Breast epithelium (tissue), 4 donors: ENCODE measurements at regions not wholly inside any gene's neighbourhood (a gene's known extent, or its start where the extent isn't known, plus 50 kb on each side); places are given as distances from the start of the nearest gene placed in this dataset.
"Not testable (repeated sequence)": the region's sequence is repeated elsewhere in the genome, so short reads cannot be mapped to it uniquely, and the experiment has no call there.

Experiments
- DNase-seq, 2 donors: peaks; one replicate each; pipeline ENCODE4 v3.0.0-alpha.2; 2019; ENCODE audit warnings: low spot score in 2 of 2
- H3K27ac ChIP-seq, 2 donors: fragments of 200-600 bp; sonication (generic) in 1 of 2; one replicate each; pipeline ENCODE4 v1.5.1; 2016 to 2019; ENCODE audit warnings: mild to moderate bottlenecking in 1 of 2
- H3K27me3 ChIP-seq, 2 donors: fragments of 200-600 bp; sonication (generic) in 1 of 2; one replicate each; pipeline versions ENCODE4 v1.5.1 to v1.6.0; 2017 to 2019; ENCODE audit warnings: control low read depth in 1 of 2, mild to moderate bottlenecking in 1 of 2
- H3K36me3 ChIP-seq: fragments of 200-600 bp; one replicate; pipeline ENCODE4 v1.5.1; 2019
- H3K4me1 ChIP-seq, 2 donors: fragments of 200-600 bp; sonication (generic); one replicate each; pipeline ENCODE4 v1.5.1; 2016 to 2019; ENCODE audit warnings: control low read depth in 1 of 2
- H3K4me3 ChIP-seq, 3 donors: fragments of 200-600 bp; sonication (generic); 1 replicate in 2 of 3; 2 replicates in 1 of 3; pipeline ENCODE4 v1.5.1; 2016 to 2019; ENCODE audit warnings: mild to moderate bottlenecking in 3 of 3, moderate library complexity in 2 of 3
- H3K9me3 ChIP-seq, 2 donors: fragments of 200-600 bp; sonication (generic) in 1 of 2; one replicate each; pipeline ENCODE4 v1.5.1; 2016 to 2019; ENCODE audit warnings: control low read depth in 1 of 2
- POLR2A ChIP-seq: fragments of 450-650 bp; IDR thresholded peaks from one replicate; pipeline ENCODE4 v1.6.1; 2016; ENCODE audit warnings: antibody characterized with exemption, mild to moderate bottlenecking, moderate library complexity
- POLR2AphosphoS5 ChIP-seq, 3 donors: sonication (generic); formaldehyde crosslinking; IDR thresholded peaks; one replicate each; pipeline ENCODE4 v1.6.1; 2017; ENCODE audit warnings: antibody characterized with exemption in 3 of 3
- intact Hi-C: fragments of 100-400 bp; cut with DNase I; formaldehyde crosslinking; loops from one replicate; pipeline ENCODE4 v1.15.1; 2023; ENCODE audit warnings: low total_unique reads
- TF ChIP-seq, protein P1 (sequence below), 3 donors: fragments of 450-650 bp; IDR thresholded peaks; one replicate each; pipeline ENCODE4 v1.5.1; 2016 to 2017; ENCODE audit warnings: antibody characterized with exemption in 3 of 3, mild to moderate bottlenecking in 3 of 3, moderate library complexity in 3 of 3

DNA sequence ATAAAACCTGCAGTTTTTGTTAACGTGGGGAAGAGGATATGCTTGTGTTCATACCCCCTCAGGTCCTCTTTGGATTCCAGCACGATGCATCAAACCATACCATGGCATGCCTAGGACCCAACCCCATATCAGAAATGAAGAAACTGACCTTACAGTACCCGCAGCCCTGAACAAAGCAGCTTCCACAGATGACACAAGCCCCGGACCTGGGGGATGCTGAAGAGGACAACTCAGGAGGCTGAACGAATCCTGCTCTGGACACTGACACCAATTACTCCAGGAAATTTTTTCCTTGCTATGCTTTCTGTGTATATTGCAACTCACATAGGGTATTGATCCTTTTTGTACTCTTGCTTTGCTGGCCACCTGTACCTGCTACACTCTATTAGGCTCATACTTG, 129.6 kb downstream of the ZNF675 start:
- Histone ChIP-seq H3K27me3 (no peaks in the 10 kb centered on the region), H3K27ac (no peak overlapping the region), H3K9me3 (peaks cover 0 to 3% of the 10 kb centered on the region in 2 donors), H3K4me1 (no peaks in the 10 kb centered on the region), H3K36me3 (no peaks in the 10 kb centered on the region), H3K4me3 (no peak overlapping the region)
- no peak for TF ChIP-seq POLR2A
- no peak for DNase-seq
- intact Hi-C loops: no loop called here

DNA sequence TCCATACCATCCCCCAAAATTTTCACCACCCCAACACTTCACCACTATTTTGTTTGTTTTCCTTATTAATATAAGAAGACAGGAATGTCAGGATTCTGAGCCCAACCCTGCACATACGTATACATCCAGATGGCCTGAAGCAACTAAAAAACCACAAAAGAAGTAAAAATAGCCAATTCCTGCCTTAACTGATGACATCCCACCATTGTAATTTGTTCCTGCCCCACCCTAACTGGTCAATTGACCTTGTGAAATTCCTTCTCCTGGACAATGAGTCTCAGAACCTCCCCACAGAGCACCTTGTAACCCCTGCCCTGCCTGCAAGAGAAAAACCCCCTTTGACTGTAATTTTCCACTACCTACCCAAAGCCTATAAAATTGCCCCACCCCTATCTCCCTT, 132.5 kb downstream of the ZNF675 start:
- DNase-seq: no peak
- Histone ChIP-seq H3K27ac (no peak overlapping the region), H3K9me3 (peaks cover 0 to 3% of the 10 kb centered on the region in 2 donors), H3K36me3 (no peaks in the 10 kb centered on the region), H3K4me1 (no peaks in the 10 kb centered on the region), H3K27me3 (no peaks in the 10 kb centered on the region), H3K4me3 (no peak overlapping the region)
- intact Hi-C loops: no loop called here
- TF ChIP-seq, protein P1, sequence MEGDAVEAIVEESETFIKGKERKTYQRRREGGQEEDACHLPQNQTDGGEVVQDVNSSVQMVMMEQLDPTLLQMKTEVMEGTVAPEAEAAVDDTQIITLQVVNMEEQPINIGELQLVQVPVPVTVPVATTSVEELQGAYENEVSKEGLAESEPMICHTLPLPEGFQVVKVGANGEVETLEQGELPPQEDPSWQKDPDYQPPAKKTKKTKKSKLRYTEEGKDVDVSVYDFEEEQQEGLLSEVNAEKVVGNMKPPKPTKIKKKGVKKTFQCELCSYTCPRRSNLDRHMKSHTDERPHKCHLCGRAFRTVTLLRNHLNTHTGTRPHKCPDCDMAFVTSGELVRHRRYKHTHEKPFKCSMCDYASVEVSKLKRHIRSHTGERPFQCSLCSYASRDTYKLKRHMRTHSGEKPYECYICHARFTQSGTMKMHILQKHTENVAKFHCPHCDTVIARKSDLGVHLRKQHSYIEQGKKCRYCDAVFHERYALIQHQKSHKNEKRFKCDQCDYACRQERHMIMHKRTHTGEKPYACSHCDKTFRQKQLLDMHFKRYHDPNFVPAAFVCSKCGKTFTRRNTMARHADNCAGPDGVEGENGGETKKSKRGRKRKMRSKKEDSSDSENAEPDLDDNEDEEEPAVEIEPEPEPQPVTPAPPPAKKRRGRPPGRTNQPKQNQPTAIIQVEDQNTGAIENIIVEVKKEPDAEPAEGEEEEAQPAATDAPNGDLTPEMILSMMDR (IDR thresholded peaks at IDR 0.05): no peak
- TF ChIP-seq POLR2AphosphoS5 (IDR thresholded peaks at IDR 0.05): no peak
- no peak for TF ChIP-seq POLR2A

DNA sequence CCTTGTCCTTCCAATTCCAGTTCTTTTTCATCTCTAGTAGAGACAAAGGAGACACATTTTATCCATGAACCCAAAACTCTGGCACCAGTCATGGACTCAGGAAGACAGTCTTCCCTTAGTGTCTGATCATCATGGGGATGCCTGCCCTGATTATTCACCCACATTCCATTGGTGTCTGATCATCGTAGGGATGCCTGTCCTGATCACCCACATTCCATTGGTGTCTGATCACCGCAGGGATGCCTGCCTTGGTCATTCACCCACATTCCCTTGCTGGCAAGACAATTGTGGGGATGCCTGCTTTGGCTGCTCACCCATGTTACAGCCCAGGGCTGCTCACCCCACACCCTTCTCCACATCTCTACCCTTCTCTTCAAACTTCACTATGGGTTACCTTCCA, 136.9 kb downstream of the ZNF675 start:
- intact Hi-C loops, H3K9me3 ChIP-seq, H3K4me1 ChIP-seq, H3K36me3 ChIP-seq, H3K27me3 ChIP-seq, H3K4me3 ChIP-seq: not testable (repeated sequence)
- TF ChIP-seq POLR2AphosphoS5 (IDR thresholded peaks at IDR 0.05): peak in 1 of 3 donors; percentile 46
- DNase-seq: peak in 1 of 2 donors; percentile 66
- H3K27ac ChIP-seq: peak overlapping the region in 1 of 2 donors; percentile 78

DNA sequence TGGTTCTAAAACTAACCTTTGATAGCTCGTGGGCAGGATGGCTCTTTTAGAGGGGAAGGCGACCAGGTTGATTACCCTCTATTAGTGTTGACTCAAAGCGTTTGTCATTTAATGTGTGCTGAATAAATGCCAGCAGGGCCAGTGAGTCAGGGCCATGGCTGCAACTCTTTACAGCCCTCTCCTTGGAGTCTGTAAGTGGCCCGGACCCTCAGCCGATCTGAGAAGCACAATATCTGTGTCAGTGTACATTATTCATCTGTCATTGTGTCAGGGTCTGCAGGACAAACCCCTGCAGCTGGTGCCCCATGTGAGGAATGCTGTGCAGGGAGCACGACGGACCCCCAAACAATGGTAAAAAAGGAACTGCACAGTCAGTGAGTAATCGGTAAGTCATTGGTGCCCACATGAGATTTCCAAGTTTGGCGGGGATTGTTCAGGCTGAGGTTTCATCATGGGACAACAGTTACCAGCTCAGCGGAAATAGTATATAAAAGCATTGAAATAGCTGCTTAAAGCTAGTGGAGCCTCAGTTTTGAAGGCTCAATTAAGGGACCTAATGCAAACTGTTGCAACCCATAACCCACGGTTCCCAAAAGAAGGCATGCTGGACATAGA, 139.1 kb downstream of the ZNF675 start:
- no peak for DNase-seq
- TF ChIP-seq POLR2AphosphoS5 (IDR thresholded peaks at IDR 0.05) (no peak), POLR2A (no peak)
- TF ChIP-seq, protein P1 (IDR thresholded peaks at IDR 0.05): no peak
- Histone ChIP-seq H3K36me3 (no peaks in the 10 kb centered on the region), H3K4me3 (no peak overlapping the region), H3K27ac (peak overlapping the region in 1 of 2 donors; percentile 78), H3K9me3 (no peaks in the 10 kb centered on the region), H3K27me3 (no peaks in the 10 kb centered on the region), H3K4me1 (no peaks in the 10 kb centered on the region)
- intact Hi-C loops: no loop called here

DNA sequence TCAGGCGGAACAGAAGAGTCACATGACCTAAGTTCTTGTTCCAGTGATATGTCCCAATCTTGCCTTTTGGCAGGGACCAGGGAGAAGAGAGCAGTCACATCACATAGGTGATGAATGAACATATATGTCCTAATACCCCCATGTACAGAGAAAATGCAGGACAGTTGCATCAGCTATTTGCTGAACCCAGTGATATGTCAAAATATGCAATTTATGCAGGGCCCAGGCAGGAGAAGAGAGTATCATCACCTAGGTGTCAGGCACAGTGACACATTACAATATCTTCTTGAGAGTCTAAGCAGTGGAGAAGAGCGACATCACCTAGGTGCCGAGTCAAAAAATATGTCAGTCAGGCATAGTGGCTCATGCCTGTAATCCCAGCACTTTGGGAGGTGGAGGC, 139.9 kb downstream of the ZNF675 start:
- TF ChIP-seq POLR2AphosphoS5 (IDR thresholded peaks at IDR 0.05) (no peak), POLR2A (no peak)
- TF ChIP-seq, protein P1 (IDR thresholded peaks at IDR 0.05): no peak
- Histone ChIP-seq H3K9me3 (no peaks in the 10 kb centered on the region), H3K27me3 (no peaks in the 10 kb centered on the region), H3K4me3 (no peak overlapping the region), H3K4me1 (no peaks in the 10 kb centered on the region), H3K36me3 (no peaks in the 10 kb centered on the region), H3K27ac (no peak overlapping the region)
- intact Hi-C loops: no loop called here
- no peak for DNase-seq

DNA sequence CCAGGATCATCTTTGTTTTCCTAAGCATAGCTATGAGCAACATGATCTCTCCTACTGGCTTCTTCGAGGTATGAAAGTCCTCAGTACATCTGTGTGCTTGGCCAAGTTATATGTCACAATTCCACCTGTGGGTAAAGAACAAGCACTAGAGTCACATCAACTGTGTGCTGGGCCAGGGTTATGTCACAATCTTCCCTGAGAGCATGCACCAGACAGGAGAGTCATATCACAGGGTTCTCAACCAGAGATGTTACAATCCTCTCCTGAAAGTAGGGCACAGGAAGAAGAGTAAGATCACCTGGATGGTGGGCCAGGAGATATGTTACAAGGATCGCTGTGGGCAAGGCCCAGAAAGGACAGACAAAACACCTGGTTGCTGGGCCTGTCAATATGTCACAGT, 143.7 kb downstream of the ZNF675 start:
- Histone ChIP-seq H3K36me3 (no peaks in the 10 kb centered on the region), H3K27ac (no peak overlapping the region), H3K4me3 (no peak overlapping the region), H3K4me1 (no peaks in the 10 kb centered on the region), H3K27me3 (no peaks in the 10 kb centered on the region), H3K9me3 (no peaks in the 10 kb centered on the region)
- DNase-seq: no peak
- intact Hi-C loops: no loop called here
- TF ChIP-seq POLR2AphosphoS5 (IDR thresholded peaks at IDR 0.05) (no peak), POLR2A (no peak)
- TF ChIP-seq, protein P1 (IDR thresholded peaks at IDR 0.05): no peak
